MG63 (cell line): ENCODE measurements at regions not wholly inside any gene's neighbourhood (a gene's known extent, or its start where the extent isn't known, plus 50 kb on each side); places are given as distances from the start of the nearest gene placed in this dataset.

Source experiments
- DNase-seq: peaks from one replicate; pipeline ENCODE4 v3.0.0-alpha.2; 2020
- H3K27me3 ChIP-seq: fragments of 250-450 bp; sonication (Bioruptor Pico); 2 replicates; pipeline ENCODE4 v1.5.1; 2020; ENCODE audit warnings: mild to moderate bottlenecking, moderate library complexity
- H3K36me3 ChIP-seq: fragments of 250-450 bp; sonication (Bioruptor Pico); 2 replicates; pipeline ENCODE4 v1.5.1; 2020; ENCODE audit warnings: mild to moderate bottlenecking, moderate library complexity
- H3K4me3 ChIP-seq: fragments of 250-450 bp; sonication (Bioruptor Pico); 2 replicates; pipeline ENCODE4 v1.5.1; 2020; ENCODE audit warnings: mild to moderate bottlenecking, moderate library complexity
- H3K9me3 ChIP-seq: fragments of 250-450 bp; sonication (Bioruptor Pico); 2 replicates; pipeline ENCODE4 v1.5.1; 2020; ENCODE audit warnings: mild to moderate bottlenecking, moderate library complexity

- Histone ChIP-seq H3K4me3 (no peak overlapping the region), H3K9me3 (no peaks in the 10 kb centered on the region)
- DNase-seq, result no peak
Measured at GRCh38 chr9:99623780-99624364, 197.8 kb upstream of the NR4A3 start.

GRCh38 chr9:99624499-99625233 is 197.0 kb upstream of the NR4A3 start:
- no peak for DNase-seq
- no peaks in the 10 kb centered on the region for H3K36me3 ChIP-seq
- H3K27me3 ChIP-seq, result no peaks in the 10 kb centered on the region
- no peak overlapping the region for H3K4me3 ChIP-seq
- no peaks in the 10 kb centered on the region for H3K9me3 ChIP-seq

More at GRCh38 chr9:99623780-99624364, 197.8 kb upstream of the NR4A3 start:
- H3K36me3 ChIP-seq, result no peaks in the 10 kb centered on the region
- H3K27me3 ChIP-seq, result no peaks in the 10 kb centered on the region

GRCh38 chr9:99626426-99626825 is 195.3 kb upstream of the NR4A3 start:
- no peak for DNase-seq
- Histone ChIP-seq H3K36me3 (no peaks in the 10 kb centered on the region), H3K4me3 (no peak overlapping the region), H3K27me3 (no peaks in the 10 kb centered on the region), H3K9me3 (no peaks in the 10 kb centered on the region)

- Histone ChIP-seq H3K27me3 (no peaks in the 10 kb centered on the region), H3K9me3 (no peaks in the 10 kb centered on the region), H3K4me3 (no peak overlapping the region), H3K36me3 (no peaks in the 10 kb centered on the region)
- no peak for DNase-seq
Measured at GRCh38 chr9:99628285-99628684, 193.4 kb upstream of the NR4A3 start.

- Histone ChIP-seq H3K36me3 (no peaks in the 10 kb centered on the region), H3K4me3 (no peak overlapping the region)
- DNase-seq, result no peak
Measured at GRCh38 chr9:99628849-99629620, 192.7 kb upstream of the NR4A3 start.

GRCh38 chr9:99632349-99633038 is 189.2 kb upstream of the NR4A3 start:
- Histone ChIP-seq H3K9me3 (no peaks in the 10 kb centered on the region), H3K4me3 (no peak overlapping the region), H3K36me3 (no peaks in the 10 kb centered on the region), H3K27me3 (no peaks in the 10 kb centered on the region)
- DNase-seq, result no peak

More at GRCh38 chr9:99628849-99629620, 192.7 kb upstream of the NR4A3 start:
- Histone ChIP-seq H3K9me3 (no peaks in the 10 kb centered on the region), H3K27me3 (no peaks in the 10 kb centered on the region)

GRCh38 chr9:99633265-99633664 is 188.4 kb upstream of the NR4A3 start:
- DNase-seq, result no peak

GRCh38 chr9:99634186-99634585 is 187.5 kb upstream of the NR4A3 start:
- H3K9me3 ChIP-seq, result no peaks in the 10 kb centered on the region
- no peak overlapping the region for H3K4me3 ChIP-seq
- H3K27me3 ChIP-seq, result no peaks in the 10 kb centered on the region
- DNase-seq, result no peak
- no peaks in the 10 kb centered on the region for H3K36me3 ChIP-seq

More at GRCh38 chr9:99633265-99633664, 188.4 kb upstream of the NR4A3 start:
- H3K27me3 ChIP-seq, result no peaks in the 10 kb centered on the region
- no peaks in the 10 kb centered on the region for H3K9me3 ChIP-seq
- H3K36me3 ChIP-seq, result no peaks in the 10 kb centered on the region
- no peak overlapping the region for H3K4me3 ChIP-seq

GRCh38 chr9:99635032-99635431 is 186.7 kb upstream of the NR4A3 start:
- no peak for DNase-seq
- H3K36me3 ChIP-seq, result no peaks in the 10 kb centered on the region
- H3K9me3 ChIP-seq, result no peaks in the 10 kb centered on the region

GRCh38 chr9:99637641-99638040 is 184.0 kb upstream of the NR4A3 start:
- Histone ChIP-seq H3K27me3 (no peaks in the 10 kb centered on the region), H3K9me3 (no peaks in the 10 kb centered on the region), H3K36me3 (no peaks in the 10 kb centered on the region), H3K4me3 (no peak overlapping the region)
- DNase-seq, result no peak

More at GRCh38 chr9:99635032-99635431, 186.7 kb upstream of the NR4A3 start:
- no peaks in the 10 kb centered on the region for H3K27me3 ChIP-seq
- H3K4me3 ChIP-seq, result no peak overlapping the region

GRCh38 chr9:99638971-99639370 is 182.7 kb upstream of the NR4A3 start:
- Histone ChIP-seq H3K36me3 (no peaks in the 10 kb centered on the region), H3K27me3 (no peaks in the 10 kb centered on the region), H3K9me3 (no peaks in the 10 kb centered on the region), H3K4me3 (no peak overlapping the region)
- DNase-seq, result no peak

GRCh38 chr9:99647604-99648003 is 174.1 kb upstream of the NR4A3 start:
- no peak for DNase-seq
- no peaks in the 10 kb centered on the region for H3K9me3 ChIP-seq
- no peaks in the 10 kb centered on the region for H3K36me3 ChIP-seq
- H3K4me3 ChIP-seq, result no peak overlapping the region
- H3K27me3 ChIP-seq, result no peaks in the 10 kb centered on the region

- no peaks in the 10 kb centered on the region for H3K9me3 ChIP-seq
- no peaks in the 10 kb centered on the region for H3K27me3 ChIP-seq
- H3K36me3 ChIP-seq, result no peaks in the 10 kb centered on the region
- H3K4me3 ChIP-seq, result no peak overlapping the region
- DNase-seq, result no peak
Measured at GRCh38 chr9:99650187-99650874, 171.4 kb upstream of the NR4A3 start.

- DNase-seq, result no peak
- Histone ChIP-seq H3K9me3 (no peaks in the 10 kb centered on the region), H3K4me3 (no peak overlapping the region), H3K36me3 (no peaks in the 10 kb centered on the region), H3K27me3 (no peaks in the 10 kb centered on the region; the same call in 1 of the 2 replicates)
Measured at GRCh38 chr9:99660191-99660636, 161.5 kb upstream of the NR4A3 start.

GRCh38 chr9:99663297-99663696 is 158.4 kb upstream of the NR4A3 start:
- DNase-seq, result no peak
- no peaks in the 10 kb centered on the region; the same call in 1 of the 2 replicates for H3K27me3 ChIP-seq
- no peak overlapping the region for H3K4me3 ChIP-seq
- H3K9me3 ChIP-seq, result no peaks in the 10 kb centered on the region
- H3K36me3 ChIP-seq, result no peaks in the 10 kb centered on the region

GRCh38 chr9:99663856-99664255 is 157.8 kb upstream of the NR4A3 start:
- H3K36me3 ChIP-seq, result no peaks in the 10 kb centered on the region
- H3K9me3 ChIP-seq, result no peaks in the 10 kb centered on the region
- DNase-seq, result no peak
- no peaks in the 10 kb centered on the region; the same call in 1 of the 2 replicates for H3K27me3 ChIP-seq
- H3K4me3 ChIP-seq, result no peak overlapping the region
